ENCODE measurements at regions not wholly inside any gene's neighbourhood (a gene's known extent, or its start where the extent isn't known, plus 50 kb on each side); places are given as distances from the start of the nearest gene placed in this dataset.

DNA sequence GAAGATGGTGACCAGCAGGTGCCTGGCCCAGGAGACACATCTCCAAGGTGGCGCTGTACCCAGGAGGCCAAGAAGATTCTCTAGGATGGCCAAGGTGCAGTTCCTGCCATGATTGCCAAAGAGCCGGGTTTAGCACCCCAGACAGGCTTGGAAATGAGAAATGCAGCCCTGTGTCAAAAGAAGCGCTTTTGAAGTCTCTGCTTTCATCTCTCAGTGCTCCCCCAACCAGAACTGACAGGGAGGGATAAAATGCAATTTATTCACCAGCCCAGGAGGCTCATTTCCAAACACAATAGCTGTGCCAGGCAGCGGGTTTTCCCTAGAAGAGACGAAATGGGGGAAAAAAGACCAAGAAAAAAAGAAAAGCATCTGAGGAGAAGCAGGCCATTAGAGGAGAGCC is 195.9 kb upstream of the NCAM1 start:
- no peak for TF ChIP-seq POLR2A (IDR thresholded peaks at IDR 0.05)
- TF ChIP-seq, protein P1, sequence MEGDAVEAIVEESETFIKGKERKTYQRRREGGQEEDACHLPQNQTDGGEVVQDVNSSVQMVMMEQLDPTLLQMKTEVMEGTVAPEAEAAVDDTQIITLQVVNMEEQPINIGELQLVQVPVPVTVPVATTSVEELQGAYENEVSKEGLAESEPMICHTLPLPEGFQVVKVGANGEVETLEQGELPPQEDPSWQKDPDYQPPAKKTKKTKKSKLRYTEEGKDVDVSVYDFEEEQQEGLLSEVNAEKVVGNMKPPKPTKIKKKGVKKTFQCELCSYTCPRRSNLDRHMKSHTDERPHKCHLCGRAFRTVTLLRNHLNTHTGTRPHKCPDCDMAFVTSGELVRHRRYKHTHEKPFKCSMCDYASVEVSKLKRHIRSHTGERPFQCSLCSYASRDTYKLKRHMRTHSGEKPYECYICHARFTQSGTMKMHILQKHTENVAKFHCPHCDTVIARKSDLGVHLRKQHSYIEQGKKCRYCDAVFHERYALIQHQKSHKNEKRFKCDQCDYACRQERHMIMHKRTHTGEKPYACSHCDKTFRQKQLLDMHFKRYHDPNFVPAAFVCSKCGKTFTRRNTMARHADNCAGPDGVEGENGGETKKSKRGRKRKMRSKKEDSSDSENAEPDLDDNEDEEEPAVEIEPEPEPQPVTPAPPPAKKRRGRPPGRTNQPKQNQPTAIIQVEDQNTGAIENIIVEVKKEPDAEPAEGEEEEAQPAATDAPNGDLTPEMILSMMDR (IDR thresholded peaks at IDR 0.05): no peak

Measured in breast epithelium (tissue), 3 donors.